Neural cell (in vitro differentiated cells): ENCODE measurements at regions not wholly inside any gene's neighbourhood (a gene's known extent, or its start where the extent isn't known, plus 50 kb on each side); places are given as distances from the start of the nearest gene placed in this dataset.

Experiments
- CTCF ChIP-seq: fragments of 450-650 bp; IDR thresholded peaks from 2 replicates; pipeline ENCODE4 v1.5.1; 2014; ENCODE audit warnings: antibody characterized with exemption, mild to moderate bottlenecking, moderate library complexity; ENCODE audit not compliant: poor library complexity, severe bottlenecking
- EP300 ChIP-seq: fragments of 450-650 bp; conservative IDR thresholded peaks from 2 replicates; pipeline ENCODE4 v1.6.1; 2014; ENCODE audit warnings: antibody characterized with exemption, mild to moderate bottlenecking, moderate library complexity; ENCODE audit not compliant: poor library complexity, severe bottlenecking
- EZH2 ChIP-seq: fragments of 200-600, 300-800 bp; shearing (Covaris generic), sonication (generic); IDR thresholded peaks from 2 replicates; pipeline ENCODE4 v1.6.1; 2014; ENCODE audit warnings: antibody characterized with exemption, low read length, borderline replicate concordance, mild to moderate bottlenecking; ENCODE audit not compliant: insufficient read depth, poor library complexity, severe bottlenecking
- POLR2AphosphoS5 ChIP-seq: IDR thresholded peaks from 2 replicates; pipeline ENCODE4 v1.6.1; 2012

- TF ChIP-seq CTCF (no peak), EZH2 (no peak), POLR2AphosphoS5 (no peak), EP300 (no peak)
Observed at GRCh38 chr10:120212275-120212674, 244.8 kb upstream of the PLPP4 start.
